ENCODE measurements at regions not wholly inside any gene's neighbourhood (a gene's known extent, or its start where the extent isn't known, plus 50 kb on each side); places are given as distances from the start of the nearest gene placed in this dataset.

DNA sequence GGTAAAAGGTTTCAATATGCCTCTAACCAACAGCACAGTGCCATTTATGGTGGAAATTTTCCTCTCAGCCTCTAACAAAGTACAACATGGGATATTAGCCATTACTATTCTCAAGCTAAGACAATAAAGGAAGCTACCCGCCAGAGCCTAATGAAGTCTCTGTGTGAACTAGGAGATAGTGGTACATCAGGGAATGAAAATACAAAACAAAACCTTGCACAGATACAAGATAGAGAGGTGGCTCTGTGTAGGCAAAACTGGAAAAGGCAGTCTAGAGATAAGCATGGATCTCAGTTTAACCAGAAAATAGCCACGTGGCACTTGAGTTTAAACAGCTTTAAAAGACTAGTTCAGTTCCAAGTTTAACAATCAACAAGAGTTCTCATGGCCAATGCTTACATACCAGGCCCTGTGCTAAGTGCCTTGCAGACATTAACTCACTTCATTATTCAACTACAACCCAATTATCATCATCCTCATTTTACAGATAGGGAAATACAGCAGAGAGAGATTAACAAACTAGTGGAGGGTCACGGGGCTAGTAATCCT is 279.3 kb downstream of the IGSF11 start:
- Histone ChIP-seq H3K36me3 (no peaks in the 10 kb centered on the region), H3K27ac (no peak overlapping the region), H3K9me3 (no peaks in the 10 kb centered on the region), H3K27me3 (no peaks in the 10 kb centered on the region), H3K4me1 (no peaks in the 10 kb centered on the region), H3K4me3 (no peak overlapping the region)
- intact Hi-C loops (cut with DNase I), result no loop called here
- no peak for DNase-seq (ENCODE audit: extremely low spot score in 2 of 2)
- TF ChIP-seq POLR2A (IDR thresholded peaks at IDR 0.05) (no peak), POLR2AphosphoS5 (IDR thresholded peaks at IDR 0.05; ENCODE audit: insufficient read depth in 1 of 2, low read depth in 1 of 2) (no peak)
- TF ChIP-seq, protein P1, sequence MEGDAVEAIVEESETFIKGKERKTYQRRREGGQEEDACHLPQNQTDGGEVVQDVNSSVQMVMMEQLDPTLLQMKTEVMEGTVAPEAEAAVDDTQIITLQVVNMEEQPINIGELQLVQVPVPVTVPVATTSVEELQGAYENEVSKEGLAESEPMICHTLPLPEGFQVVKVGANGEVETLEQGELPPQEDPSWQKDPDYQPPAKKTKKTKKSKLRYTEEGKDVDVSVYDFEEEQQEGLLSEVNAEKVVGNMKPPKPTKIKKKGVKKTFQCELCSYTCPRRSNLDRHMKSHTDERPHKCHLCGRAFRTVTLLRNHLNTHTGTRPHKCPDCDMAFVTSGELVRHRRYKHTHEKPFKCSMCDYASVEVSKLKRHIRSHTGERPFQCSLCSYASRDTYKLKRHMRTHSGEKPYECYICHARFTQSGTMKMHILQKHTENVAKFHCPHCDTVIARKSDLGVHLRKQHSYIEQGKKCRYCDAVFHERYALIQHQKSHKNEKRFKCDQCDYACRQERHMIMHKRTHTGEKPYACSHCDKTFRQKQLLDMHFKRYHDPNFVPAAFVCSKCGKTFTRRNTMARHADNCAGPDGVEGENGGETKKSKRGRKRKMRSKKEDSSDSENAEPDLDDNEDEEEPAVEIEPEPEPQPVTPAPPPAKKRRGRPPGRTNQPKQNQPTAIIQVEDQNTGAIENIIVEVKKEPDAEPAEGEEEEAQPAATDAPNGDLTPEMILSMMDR (IDR thresholded peaks at IDR 0.05), result no peak

DNA sequence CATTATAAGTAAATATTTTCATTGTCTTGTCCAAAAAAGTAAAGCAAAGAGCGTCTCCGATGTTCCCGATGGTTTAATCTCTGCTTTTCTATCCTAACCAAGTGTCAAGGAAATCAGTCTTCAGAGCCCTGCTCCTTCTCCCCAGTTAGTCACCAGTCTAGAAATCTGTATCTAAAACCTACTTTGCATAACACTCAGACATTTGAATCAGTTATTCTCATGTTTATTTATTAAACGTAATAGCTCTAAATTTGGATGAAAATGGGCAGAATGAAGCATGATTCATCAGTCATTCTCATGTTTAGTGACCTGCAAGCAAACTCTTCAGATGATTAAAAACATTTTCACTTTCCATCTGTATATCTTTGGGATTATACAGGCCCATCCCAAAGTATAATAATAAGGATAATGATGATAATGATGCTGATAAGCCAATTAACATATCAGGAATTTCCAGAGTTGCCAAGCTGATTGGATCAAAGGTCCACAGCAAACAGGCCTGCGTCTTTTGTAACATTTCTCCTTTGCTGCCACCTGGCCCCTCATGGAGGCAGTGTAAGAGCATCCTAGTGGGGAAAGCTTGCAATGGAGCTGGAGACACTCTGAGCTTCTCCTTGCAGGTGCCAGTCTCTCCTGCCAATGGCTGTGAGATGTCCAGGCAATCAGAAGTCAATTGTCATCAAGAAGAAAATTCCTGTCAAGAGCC is 273.9 kb downstream of the IGSF11 start:
- no peak for DNase-seq (ENCODE audit: extremely low spot score in 2 of 2)
- intact Hi-C loops (cut with DNase I), result no loop called here
- Histone ChIP-seq H3K27me3 (no peaks in the 10 kb centered on the region), H3K9me3 (no peaks in the 10 kb centered on the region), H3K27ac (no peak overlapping the region), H3K4me1 (no peaks in the 10 kb centered on the region), H3K4me3 (no peak overlapping the region), H3K36me3 (no peaks in the 10 kb centered on the region)
- TF ChIP-seq POLR2A (IDR thresholded peaks at IDR 0.05) (no peak), POLR2AphosphoS5 (IDR thresholded peaks at IDR 0.05; ENCODE audit: insufficient read depth in 1 of 2, low read depth in 1 of 2) (no peak)
- TF ChIP-seq, protein P1 (IDR thresholded peaks at IDR 0.05), result no peak

DNA sequence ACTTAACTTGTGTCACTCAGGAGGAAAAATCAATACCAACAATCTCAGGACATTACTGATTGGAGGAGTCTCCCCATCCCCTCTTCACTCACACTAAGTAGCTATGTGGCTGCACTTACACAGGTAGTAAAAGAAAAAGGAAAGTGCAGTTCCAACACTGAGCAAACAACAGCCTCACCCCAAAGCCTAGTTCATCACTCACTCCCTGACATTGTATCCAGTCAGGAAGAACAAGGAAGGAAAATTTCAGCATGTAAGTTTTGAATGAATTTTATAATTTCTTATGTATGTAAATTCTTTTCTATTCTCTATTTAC is 273.4 kb downstream of the IGSF11 start:
- Histone ChIP-seq H3K4me3 (no peak overlapping the region), H3K27ac (no peak overlapping the region), H3K9me3 (no peaks in the 10 kb centered on the region), H3K4me1 (no peaks in the 10 kb centered on the region), H3K36me3 (no peaks in the 10 kb centered on the region), H3K27me3 (no peaks in the 10 kb centered on the region)
- TF ChIP-seq, protein P1 (IDR thresholded peaks at IDR 0.05), result no peak
- TF ChIP-seq POLR2A (IDR thresholded peaks at IDR 0.05), result no peak
- no peak for TF ChIP-seq POLR2AphosphoS5 (IDR thresholded peaks at IDR 0.05; ENCODE audit: insufficient read depth in 1 of 2, low read depth in 1 of 2)
- no peak for DNase-seq (ENCODE audit: extremely low spot score in 2 of 2)
- intact Hi-C loops (cut with DNase I), result no loop called here

GRCh38 chr3:118765636-118766305 is 268.9 kb downstream of the IGSF11 start:
- Histone ChIP-seq H3K9me3 (no peaks in the 10 kb centered on the region), H3K27ac (no peak overlapping the region), H3K27me3 (no peaks in the 10 kb centered on the region), H3K36me3 (no peaks in the 10 kb centered on the region), H3K4me1 (no peaks in the 10 kb centered on the region), H3K4me3 (no peak overlapping the region)
- TF ChIP-seq POLR2AphosphoS5 (IDR thresholded peaks at IDR 0.05; ENCODE audit: insufficient read depth in 1 of 2, low read depth in 1 of 2) (no peak), POLR2A (IDR thresholded peaks at IDR 0.05) (no peak)
- TF ChIP-seq, protein P1 (IDR thresholded peaks at IDR 0.05), result no peak
- DNase-seq (ENCODE audit: extremely low spot score in 2 of 2), result no peak
- intact Hi-C loops (cut with DNase I), result no loop called here

DNA sequence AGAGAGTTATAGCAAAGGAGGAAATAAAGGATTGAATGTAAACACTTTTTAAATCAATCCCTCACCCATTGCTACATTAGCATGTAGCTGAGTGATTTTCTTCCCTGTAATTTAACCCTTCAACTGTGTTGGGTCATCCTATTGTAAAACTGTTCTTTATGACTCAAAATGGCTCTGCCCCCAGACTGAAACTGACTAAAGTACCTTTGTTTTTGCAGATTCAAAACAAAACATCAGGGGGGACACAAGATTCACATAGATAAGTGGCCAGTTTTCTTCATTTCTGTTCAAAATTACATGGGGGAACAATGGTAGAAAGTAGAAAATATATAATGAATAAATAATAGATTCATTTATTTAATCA is 268.4 kb downstream of the IGSF11 start:
- no peaks in the 10 kb centered on the region for H3K4me1 ChIP-seq
- H3K4me3 ChIP-seq, result no peak overlapping the region
- no peaks in the 10 kb centered on the region for H3K27me3 ChIP-seq
- no peak for DNase-seq (ENCODE audit: extremely low spot score in 2 of 2)
- no peak overlapping the region for H3K27ac ChIP-seq
- TF ChIP-seq POLR2AphosphoS5 (IDR thresholded peaks at IDR 0.05; ENCODE audit: insufficient read depth in 1 of 2, low read depth in 1 of 2) (no peak), POLR2A (IDR thresholded peaks at IDR 0.05) (no peak)
- TF ChIP-seq, protein P1 (IDR thresholded peaks at IDR 0.05), result no peak
- no peaks in the 10 kb centered on the region for H3K9me3 ChIP-seq
- intact Hi-C loops (cut with DNase I), result no loop called here
- no peaks in the 10 kb centered on the region for H3K36me3 ChIP-seq
